ENCODE measurements at regions not wholly inside any gene's neighbourhood (a gene's known extent, or its start where the extent isn't known, plus 50 kb on each side); places are given as distances from the start of the nearest gene placed in this dataset.
"Not testable (repeated sequence)": the region's sequence is repeated elsewhere in the genome, so short reads cannot be mapped to it uniquely, and the experiment has no call there.

DNA sequence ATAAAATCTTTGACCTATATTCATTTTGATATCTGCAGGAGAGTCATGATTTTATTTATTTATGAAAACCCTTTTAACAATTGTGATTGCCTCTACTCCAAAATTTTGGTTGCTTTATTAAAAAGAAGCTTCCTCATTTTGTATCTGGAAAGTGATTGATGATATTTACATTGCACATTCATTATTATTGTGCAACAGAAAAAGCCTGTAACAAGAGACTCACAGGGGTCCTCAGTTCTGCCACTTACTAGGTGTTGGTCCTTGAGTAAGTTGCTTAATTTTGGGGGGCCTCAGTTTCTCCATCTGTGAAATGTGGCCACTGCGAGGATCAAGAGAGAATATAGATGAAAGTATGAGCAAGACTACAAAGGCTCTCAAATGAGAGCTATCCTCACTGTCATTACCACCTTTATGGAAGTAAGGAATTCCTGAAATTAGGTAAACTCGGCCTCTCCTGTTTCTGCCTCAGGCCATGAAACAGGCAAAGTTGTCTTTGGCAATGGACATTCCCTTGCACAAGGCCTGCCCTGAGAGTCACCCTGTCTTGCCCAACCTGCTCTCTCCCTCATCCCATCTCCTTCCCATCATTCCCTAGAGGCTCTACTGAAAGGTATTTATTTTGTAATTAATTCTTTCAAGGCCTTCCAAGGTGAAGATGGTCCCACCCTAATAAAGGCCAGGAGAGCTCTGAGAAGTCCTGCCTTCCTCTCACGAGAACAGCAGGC lies 66.1 kb upstream of the ABLIM1 start:
- Histone ChIP-seq H3K36me3 (peaks cover 16% of the 10 kb centered on the region), H3K4me3 (no peak overlapping the region), H3K27me3 (no peaks in the 10 kb centered on the region), H3K9me3 (peaks cover 4% of the 10 kb centered on the region)
- no peak for DNase-seq

DNA sequence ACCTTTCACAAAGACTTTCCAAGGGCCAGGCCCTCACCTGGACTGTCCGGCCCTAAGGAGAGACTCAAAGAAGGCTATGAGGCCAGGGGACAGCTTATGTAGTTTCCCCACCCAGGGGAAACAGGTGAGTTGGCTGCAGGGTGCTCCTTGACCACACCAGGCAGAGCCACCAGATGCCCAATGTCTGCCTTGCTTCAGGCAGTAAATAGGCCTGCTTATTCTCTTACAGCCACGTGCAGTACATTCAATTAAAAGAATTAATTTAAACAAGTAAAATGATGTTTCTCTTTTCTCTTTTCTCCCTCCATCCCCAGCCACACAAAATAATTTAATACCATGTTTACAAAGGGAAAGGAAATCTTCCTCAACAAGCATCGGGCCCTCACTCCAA lies 66.6 kb upstream of the ABLIM1 start:
- peaks cover 16% of the 10 kb centered on the region for H3K36me3 ChIP-seq
- peaks cover 4% of the 10 kb centered on the region for H3K9me3 ChIP-seq
- no peak for DNase-seq

GRCh38 chr10:114726820-114727271 lies 68.8 kb upstream of the ABLIM1 start:
- H3K4me3 ChIP-seq: no peak overlapping the region
- peaks cover 16% of the 10 kb centered on the region for H3K36me3 ChIP-seq
- DNase-seq: no peak
- peaks cover 4% of the 10 kb centered on the region for H3K9me3 ChIP-seq
- H3K27me3 ChIP-seq: no peaks in the 10 kb centered on the region

More for the DNA sequence above, 66.6 kb upstream of the ABLIM1 start:
- H3K4me3 ChIP-seq: no peak overlapping the region
- H3K27me3 ChIP-seq: no peaks in the 10 kb centered on the region

- Histone ChIP-seq H3K27me3 (no peaks in the 10 kb centered on the region), H3K36me3 (peaks cover 16% of the 10 kb centered on the region), H3K9me3 (peaks cover 4% of the 10 kb centered on the region), H3K4me3 (no peak overlapping the region)
- DNase-seq: no peak
Observed at GRCh38 chr10:114728325-114728724, 70.2 kb upstream of the ABLIM1 start.

- no peaks in the 10 kb centered on the region for H3K27me3 ChIP-seq
- peaks cover 16% of the 10 kb centered on the region for H3K36me3 ChIP-seq
- H3K4me3 ChIP-seq: no peak overlapping the region
- DNase-seq: no peak
- peaks cover 4% of the 10 kb centered on the region for H3K9me3 ChIP-seq
Observed at GRCh38 chr10:114729103-114729659, 71.1 kb upstream of the ABLIM1 start.

DNA sequence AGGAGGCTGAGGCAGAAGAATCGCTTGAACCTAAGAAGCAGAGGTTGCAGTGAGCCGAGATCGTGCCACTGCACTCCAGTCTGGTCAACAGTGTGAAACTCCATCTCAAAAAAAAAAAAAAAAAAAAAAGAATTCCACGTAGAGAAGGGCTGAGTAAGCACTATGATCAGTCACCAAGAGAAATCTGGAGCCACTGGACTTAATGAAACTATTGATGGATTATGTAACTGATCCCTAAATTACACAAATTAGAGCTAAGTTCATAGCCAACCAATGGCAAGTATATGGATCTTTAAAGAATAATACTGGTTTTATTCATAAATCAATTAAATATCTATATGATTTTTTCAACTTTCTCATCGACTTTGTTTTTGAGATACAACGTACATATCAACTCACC lies 72.2 kb upstream of the ABLIM1 start:
- no peak for DNase-seq
- H3K36me3 ChIP-seq: peaks cover 13% of the 10 kb centered on the region

DNA sequence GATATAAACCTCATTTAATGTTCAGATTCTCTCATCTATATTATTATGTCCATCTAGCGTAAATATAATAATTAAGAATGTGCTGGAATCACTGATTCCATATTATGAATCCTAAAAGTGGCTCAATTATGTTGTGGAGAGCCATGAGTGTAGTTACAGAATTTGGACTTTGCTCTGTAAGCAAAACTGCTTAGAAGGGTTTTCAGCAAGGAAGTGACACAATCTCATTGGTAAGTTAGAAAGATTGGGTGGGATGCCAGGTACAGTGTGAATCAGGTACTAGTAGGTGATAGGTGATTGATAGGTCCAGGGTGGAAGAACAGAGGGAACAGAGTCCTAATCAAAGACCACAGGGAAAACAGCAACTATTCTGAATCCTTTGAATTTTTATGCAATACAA lies 74.9 kb upstream of the ABLIM1 start:
- peaks cover 3% of the 10 kb centered on the region for H3K9me3 ChIP-seq
- H3K36me3 ChIP-seq: peaks cover 12% of the 10 kb centered on the region
- DNase-seq: no peak
- no peaks in the 10 kb centered on the region for H3K27me3 ChIP-seq
- no peak overlapping the region for H3K4me3 ChIP-seq

More for the DNA sequence above, 72.2 kb upstream of the ABLIM1 start:
- Histone ChIP-seq H3K4me3 (no peak overlapping the region), H3K27me3 (no peaks in the 10 kb centered on the region), H3K9me3 (peaks cover 4% of the 10 kb centered on the region)

GRCh38 chr10:114735946-114736345 lies 77.9 kb upstream of the ABLIM1 start:
- no peak for DNase-seq
- Histone ChIP-seq H3K9me3 (no peaks in the 10 kb centered on the region), H3K27me3 (no peaks in the 10 kb centered on the region), H3K36me3 (peaks cover 6% of the 10 kb centered on the region), H3K4me3 (no peak overlapping the region)

DNA sequence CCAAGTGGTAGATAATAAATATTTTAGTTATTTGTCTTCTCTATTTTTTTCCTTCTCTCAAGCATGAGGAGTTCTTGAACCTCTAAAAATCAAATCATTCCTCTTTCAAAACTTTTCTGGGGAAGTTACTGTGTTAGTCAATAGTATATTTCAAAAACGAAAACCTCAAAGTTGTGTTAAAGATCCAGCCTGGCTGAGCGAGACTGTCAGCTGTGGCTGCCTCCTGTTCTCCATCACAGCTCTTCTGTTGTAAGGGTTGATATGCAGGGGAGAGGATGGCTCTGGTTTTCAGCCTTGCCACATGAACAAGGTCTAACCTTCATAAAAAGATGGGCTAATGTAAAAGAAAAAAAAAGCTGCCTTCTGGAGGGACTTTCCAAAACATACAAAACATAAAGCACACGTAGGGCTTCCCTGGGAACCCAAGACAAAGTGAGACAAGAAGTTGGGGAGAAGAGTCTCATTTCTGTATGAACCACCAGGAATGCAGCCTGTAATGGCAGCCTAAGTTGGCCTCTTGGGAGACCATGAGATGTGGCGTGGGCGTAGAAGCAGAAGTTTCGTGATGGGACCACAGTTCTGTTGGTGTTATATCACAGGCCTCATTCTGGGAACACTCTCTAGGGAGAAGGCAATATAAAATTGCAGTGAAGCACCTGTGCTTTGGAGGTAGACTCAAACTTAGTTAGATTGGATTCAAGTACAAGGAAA lies 77.9 kb upstream of the FHIP2A start:
- Histone ChIP-seq H3K36me3 (peaks cover 27% of the 10 kb centered on the region), H3K27me3 (no peaks in the 10 kb centered on the region), H3K9me3 (no peaks in the 10 kb centered on the region), H3K4me3 (no peak overlapping the region)
- no peak for DNase-seq

DNA sequence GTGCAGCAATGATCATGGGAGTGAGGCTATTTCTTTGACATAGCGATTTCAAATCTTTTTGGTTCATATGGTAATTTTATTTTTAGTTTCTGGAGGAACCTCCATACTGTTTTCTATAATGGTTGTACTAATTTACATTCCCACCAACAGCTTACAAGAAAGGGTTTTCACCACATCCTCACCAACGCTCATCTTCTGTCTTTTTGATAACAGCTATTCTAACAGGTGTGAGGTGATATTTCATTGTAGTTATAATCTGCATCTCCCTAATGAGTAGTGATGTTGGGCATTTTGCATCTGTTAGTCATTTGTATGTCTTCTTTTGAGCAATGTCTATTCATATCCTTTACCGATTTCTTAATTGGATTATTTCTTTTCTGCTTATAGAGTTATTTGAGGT lies 75.0 kb upstream of the FHIP2A start:
- Histone ChIP-seq H3K36me3 (peaks cover 28% of the 10 kb centered on the region), H3K9me3 (peaks cover 5% of the 10 kb centered on the region; the same call in 1 of the 2 replicates), H3K4me3 (no peak overlapping the region), H3K27me3 (no peaks in the 10 kb centered on the region)
- DNase-seq: no peak

DNA sequence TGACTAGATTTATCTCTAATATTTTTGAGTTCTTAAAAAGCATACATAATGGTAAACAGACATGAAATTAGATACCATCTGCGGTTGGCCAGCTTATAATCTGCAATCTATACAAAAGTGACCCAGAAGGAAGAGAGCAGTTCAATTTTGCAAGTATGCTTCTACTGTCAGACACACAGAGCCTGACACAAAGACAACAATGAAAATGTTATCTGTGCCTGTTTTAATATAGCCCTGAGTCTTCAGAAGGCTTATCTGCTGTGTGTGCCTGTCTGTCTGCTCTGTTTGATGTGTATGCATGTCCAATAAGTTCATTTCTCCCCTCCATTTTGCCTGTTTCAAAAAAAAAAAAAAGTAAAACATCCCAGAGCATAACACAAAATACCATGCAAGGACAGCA lies 73.3 kb upstream of the FHIP2A start:
- Histone ChIP-seq H3K36me3 (peaks cover 30% of the 10 kb centered on the region), H3K27me3 (no peaks in the 10 kb centered on the region)

DNA sequence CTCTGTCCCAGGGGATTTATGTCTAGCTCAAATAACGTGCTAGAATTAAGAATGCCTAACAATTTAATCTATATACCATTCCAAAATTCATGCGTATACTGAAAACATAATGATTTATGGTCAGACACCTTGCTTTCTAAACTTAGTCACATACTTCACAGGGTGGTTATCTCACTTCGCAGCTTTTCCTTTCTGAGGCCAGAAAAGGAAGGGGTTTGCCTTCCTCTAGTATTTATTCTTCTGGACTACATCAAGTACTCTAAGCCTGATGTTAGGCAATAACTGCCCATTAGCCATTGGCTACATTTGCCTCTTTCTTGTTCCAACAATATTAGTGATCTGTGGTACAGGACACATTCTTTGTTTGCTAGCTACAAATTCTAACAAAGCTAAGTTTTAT lies 72.6 kb upstream of the FHIP2A start:
- Histone ChIP-seq H3K27me3 (no peaks in the 10 kb centered on the region), H3K36me3 (peaks cover 30% of the 10 kb centered on the region), H3K4me3 (no peak overlapping the region), H3K9me3 (peaks cover 5% of the 10 kb centered on the region; the same call in 1 of the 2 replicates)
- no peak for DNase-seq

More for the DNA sequence above, 73.3 kb upstream of the FHIP2A start:
- H3K9me3 ChIP-seq: peaks cover 5% of the 10 kb centered on the region; the same call in 1 of the 2 replicates
- H3K4me3 ChIP-seq: no peak overlapping the region
- DNase-seq: no peak

DNA sequence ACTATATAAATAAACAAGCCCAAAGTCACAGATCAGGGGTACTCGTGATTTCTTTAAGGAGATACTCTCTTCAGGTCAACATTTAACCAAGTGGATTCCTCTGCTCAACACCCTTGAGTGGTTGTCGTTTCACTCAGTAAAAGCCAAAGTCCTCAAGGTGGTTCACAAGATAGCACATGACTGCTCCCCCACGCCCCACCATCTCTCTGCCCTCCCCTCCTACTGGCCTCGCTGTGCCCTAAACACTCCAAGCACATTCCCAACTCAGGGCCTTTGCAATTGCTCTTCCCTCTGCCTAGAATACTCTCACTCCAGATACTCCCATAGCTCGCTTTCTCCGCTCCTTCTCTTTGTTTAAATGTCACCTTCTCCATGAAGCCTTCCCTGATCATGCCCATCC lies 72.1 kb upstream of the FHIP2A start:
- no peaks in the 10 kb centered on the region for H3K27me3 ChIP-seq

GRCh38 chr10:114751856-114752255 lies 69.7 kb upstream of the FHIP2A start:
- Histone ChIP-seq H3K27me3 (no peaks in the 10 kb centered on the region), H3K9me3 (peaks cover 5% of the 10 kb centered on the region; the same call in 1 of the 2 replicates), H3K36me3 (peaks cover 24% of the 10 kb centered on the region), H3K4me3 (no peak overlapping the region)
- peak; percentile 75 for DNase-seq

More for the DNA sequence above, 72.1 kb upstream of the FHIP2A start:
- DNase-seq: no peak
- H3K36me3 ChIP-seq: peaks cover 30% of the 10 kb centered on the region
- H3K4me3 ChIP-seq: no peak overlapping the region
- peaks cover 5% of the 10 kb centered on the region; the same call in 1 of the 2 replicates for H3K9me3 ChIP-seq

DNA sequence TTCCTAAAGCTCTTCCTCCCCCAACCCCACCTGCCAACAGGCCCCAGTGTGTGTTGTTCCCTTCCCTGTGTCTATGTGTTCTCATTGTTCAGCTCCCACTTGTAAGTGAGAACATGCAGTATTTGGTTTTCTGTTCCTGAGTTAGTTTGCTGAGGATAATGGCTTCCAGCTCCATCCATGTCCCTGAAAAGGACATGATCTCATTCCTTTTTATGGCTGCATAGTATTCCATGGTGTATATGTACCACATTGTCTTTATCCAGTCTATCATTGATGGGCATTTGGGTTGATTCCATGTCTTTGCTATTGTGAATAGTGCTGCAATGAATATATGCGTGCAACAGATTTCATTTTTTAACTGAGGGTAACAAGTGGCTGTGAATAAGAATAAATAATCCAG lies 69.0 kb upstream of the FHIP2A start:
- not testable (repeated sequence) for H3K27me3 ChIP-seq, H3K9me3 ChIP-seq, H3K4me3 ChIP-seq, DNase-seq
- H3K36me3 ChIP-seq: peaks cover 17% of the 10 kb centered on the region

- H3K4me3 ChIP-seq: no peak overlapping the region
- DNase-seq: peak; percentile 60
Observed at GRCh38 chr10:114753126-114753525, 68.5 kb upstream of the FHIP2A start.

More at GRCh38 chr10:114753126-114753525, 68.5 kb upstream of the FHIP2A start:
- Histone ChIP-seq H3K36me3 (peaks cover 17% of the 10 kb centered on the region), H3K27me3 (no peaks in the 10 kb centered on the region), H3K9me3 (peaks cover 5% of the 10 kb centered on the region; the same call in 1 of the 2 replicates)
